Neural cell (in vitro differentiated cells): ENCODE measurements at regions not wholly inside any gene's neighbourhood (a gene's known extent, or its start where the extent isn't known, plus 50 kb on each side); places are given as distances from the start of the nearest gene placed in this dataset.

Experiments used
- CTCF ChIP-seq: fragments of 450-650 bp; IDR thresholded peaks from 2 replicates; pipeline ENCODE4 v1.5.1; 2014; ENCODE audit warnings: antibody characterized with exemption, mild to moderate bottlenecking, moderate library complexity; ENCODE audit not compliant: poor library complexity, severe bottlenecking
- EP300 ChIP-seq: fragments of 450-650 bp; conservative IDR thresholded peaks from 2 replicates; pipeline ENCODE4 v1.6.1; 2014; ENCODE audit warnings: antibody characterized with exemption, mild to moderate bottlenecking, moderate library complexity; ENCODE audit not compliant: poor library complexity, severe bottlenecking
- EZH2 ChIP-seq: fragments of 200-600, 300-800 bp; shearing (Covaris generic), sonication (generic); IDR thresholded peaks from 2 replicates; pipeline ENCODE4 v1.6.1; 2014; ENCODE audit warnings: antibody characterized with exemption, low read length, borderline replicate concordance, mild to moderate bottlenecking; ENCODE audit not compliant: insufficient read depth, poor library complexity, severe bottlenecking
- POLR2AphosphoS5 ChIP-seq: IDR thresholded peaks from 2 replicates; pipeline ENCODE4 v1.6.1; 2012
- RAD21 ChIP-seq: fragments of 450-650 bp; conservative IDR thresholded peaks from 2 replicates; pipeline ENCODE4 v1.6.1; 2014; ENCODE audit warnings: antibody characterized with exemption, mild to moderate bottlenecking, moderate library complexity
- REST ChIP-seq: IDR thresholded peaks from 2 replicates; pipeline ENCODE4 v1.6.1; 2012; ENCODE audit warnings: borderline replicate concordance
- SMC3 ChIP-seq: fragments of 450-650 bp; conservative IDR thresholded peaks from 2 replicates; pipeline ENCODE4 v1.6.1; 2014; ENCODE audit warnings: antibody characterized with exemption, mild to moderate bottlenecking, moderate library complexity; ENCODE audit not compliant: poor library complexity
- TAF1 ChIP-seq: IDR thresholded peaks from 2 replicates; pipeline ENCODE4 v1.6.1; 2012; ENCODE audit warnings: low read depth

- TF ChIP-seq CTCF (no peak), EZH2 (no peak), POLR2AphosphoS5 (no peak), REST (no peak), SMC3 (no peak), TAF1 (no peak), EP300 (no peak), RAD21 (no peak)
These were observed 833.2 kb upstream of the RBFOX1 start for GRCh38 chr16:6499413-6499812.
